SK-N-SH (cell line): ENCODE measurements at regions not wholly inside any gene's neighbourhood (a gene's known extent, or its start where the extent isn't known, plus 50 kb on each side); places are given as distances from the start of the nearest gene placed in this dataset.

Source experiments
- CTCF ChIA-PET: fragments of 300-600, 350-600 bp; formaldehyde crosslinking; extraction: SDS; loops from one replicate; lab custom pipeline; 2021; lab: Yijun Ruan, JAX
- POLR2A ChIA-PET: fragments of 350-600 bp; sonication (Branson Sonifier 250); formaldehyde crosslinking; extraction: SDS; loops from one replicate; lab custom pipeline; 2020; ENCODE audit warnings: antibody characterized with exemption, inconsistent platforms; lab: Yijun Ruan, JAX
- DNase-seq: peaks from one replicate; pipeline ENCODE4 v3.0.0; 2012
- H2AFZ ChIP-seq: fragments of 200-600 bp; sonication (generic); 2 replicates; pipeline ENCODE4 v1.8.1; 2016; ENCODE audit warnings: antibody characterized with exemption, mild to moderate bottlenecking, low read depth
- H3F3A ChIP-seq: fragments of 200-600 bp; sonication (generic); replicated peaks from 2 replicates; pipeline ENCODE3; 2016; ENCODE audit warnings: antibody characterized with exemption, mild to moderate bottlenecking; ENCODE audit not compliant: insufficient read depth
- H3K27ac ChIP-seq, 2 experiments: fragments of 200-500 bp in 1 of 2; fragments of 200-600 bp in 1 of 2; sonication (Bioruptor generic) in 1 of 2; sonication (generic), shearing (Covaris generic) in 1 of 2; 2 replicates each; pipeline versions ENCODE4 v1.5.1 to v1.6.1; 2014 to 2016; ENCODE audit warnings: low read depth in 2 of 2, inconsistent platforms in 1 of 2, low read length in 1 of 2, mild to moderate bottlenecking in 1 of 2, mixed read lengths in 1 of 2
- H3K27me3 ChIP-seq: fragments of 200-600 bp; sonication (generic), shearing (Covaris generic); 2 replicates; pipeline ENCODE4 v1.6.1; 2016; ENCODE audit warnings: mixed run types; ENCODE audit not compliant: insufficient read depth
- H3K36me3 ChIP-seq, 2 experiments: fragments of 200-500 bp in 1 of 2; fragments of 200-600 bp in 1 of 2; sonication (Bioruptor generic) in 1 of 2; sonication (generic) in 1 of 2; replicated peaks in 1 of 2; 2 replicates each; pipeline versions ENCODE3 to v1.5.1; 2014 to 2016; ENCODE audit warnings: low read length in 1 of 2, mild to moderate bottlenecking in 1 of 2; ENCODE audit not compliant: insufficient read depth in 2 of 2, control insufficient read depth in 1 of 2
- H3K4me1 ChIP-seq, 2 experiments: fragments of 200-500 bp in 1 of 2; fragments of 200-600 bp in 1 of 2; sonication (Bioruptor generic) in 1 of 2; sonication (generic), shearing (Covaris generic) in 1 of 2; 2 replicates each; pipeline versions ENCODE4 v1.5.1 to v1.6.1; 2014 to 2016; ENCODE audit warnings: low read depth in 1 of 2, low read length in 1 of 2, mixed run types in 1 of 2; ENCODE audit not compliant: insufficient read depth in 2 of 2, control insufficient read depth in 1 of 2
- H3K4me2 ChIP-seq: fragments of 200-600 bp; sonication (generic), shearing (Covaris generic); 2 replicates; pipeline ENCODE4 v1.6.1; 2017; ENCODE audit warnings: mixed run types
- H3K4me3 ChIP-seq, 2 experiments: fragments of 200-500 bp in 1 of 2; fragments of 200-600 bp in 1 of 2; sonication (Bioruptor generic) in 1 of 2; sonication (generic), shearing (Covaris generic) in 1 of 2; 2 replicates each; pipeline versions ENCODE4 v1.5.1 to v1.8.1; 2014 to 2016; ENCODE audit warnings: low read depth in 2 of 2, inconsistent platforms in 1 of 2, low read length in 1 of 2, mild to moderate bottlenecking in 1 of 2, mixed read lengths in 1 of 2, moderate library complexity in 1 of 2
- H3K79me2 ChIP-seq: fragments of 200-600 bp; sonication (generic); 2 replicates; pipeline ENCODE4 v1.8.1; 2017; ENCODE audit warnings: mild to moderate bottlenecking; ENCODE audit not compliant: insufficient read depth
- H3K9ac ChIP-seq: fragments of 200-600 bp; sonication (generic); 2 replicates; pipeline ENCODE4 v1.6.1; 2017; ENCODE audit warnings: mixed run types
- H3K9me2 ChIP-seq: fragments of 200-600 bp; sonication (generic); 2 replicates; pipeline ENCODE4 v1.6.1; 2017; ENCODE audit warnings: mixed run types
- H3K9me3 ChIP-seq: fragments of 200-600 bp; sonication (generic); 2 replicates; pipeline ENCODE4 v1.6.1; 2017; ENCODE audit warnings: mixed run types, mild to moderate bottlenecking, moderate library complexity
- H4K20me1 ChIP-seq: fragments of 200-600 bp; sonication (generic); 2 replicates; pipeline ENCODE4 v1.6.1; 2017; ENCODE audit warnings: mild to moderate bottlenecking, mixed run types; ENCODE audit not compliant: insufficient read depth
- CHD2 ChIP-seq: fragments of 150-350 bp; IDR thresholded peaks from 2 replicates; pipeline ENCODE4 v1.6.1; 2018; ENCODE audit warnings: low read length; ENCODE audit not compliant: partially characterized antibody
- CTCF ChIP-seq: fragments of 200-600 bp; sonication (generic); IDR thresholded peaks from 2 replicates; pipeline ENCODE4 v1.6.1; 2017; ENCODE audit warnings: antibody characterized with exemption, mild to moderate bottlenecking, moderate library complexity
- EP300 ChIP-seq, 2 experiments: IDR thresholded peaks; 2 replicates each; pipeline versions ENCODE4 v1.4.0 to v1.6.1; 2012; ENCODE audit warnings: borderline replicate concordance in 1 of 2, low read depth in 1 of 2, low read length in 1 of 2
- EZH2phosphoT487 ChIP-seq: fragments of 200-600 bp; sonication (generic); IDR thresholded peaks from 2 replicates; pipeline ENCODE4 v1.6.1; 2017; ENCODE audit warnings: low read depth, mixed run types, mild to moderate bottlenecking, antibody characterized with exemption, moderate library complexity, borderline replicate concordance
- FOXJ3 ChIP-seq: sonication (generic); formaldehyde crosslinking; IDR thresholded peaks from 2 replicates; pipeline ENCODE4 v1.5.1; 2020; ENCODE audit warnings: mild to moderate bottlenecking, missing genetic modification reagents
- JUND ChIP-seq: IDR thresholded peaks from 2 replicates; pipeline ENCODE4 v1.4.0; 2012
- MAX ChIP-seq: IDR thresholded peaks from 2 replicates; pipeline ENCODE4 v1.4.0; 2012; ENCODE audit warnings: low read depth
- MEF2A ChIP-seq: IDR thresholded peaks from 2 replicates; pipeline ENCODE4 v1.4.0; 2012; ENCODE audit warnings: low read depth, borderline replicate concordance
- MXI1 ChIP-seq: IDR thresholded peaks from 2 replicates; pipeline ENCODE4 v1.6.1; 2012; ENCODE audit warnings: mild to moderate bottlenecking, low read depth, low read length, improper control_type of control experiment
- NFIC ChIP-seq: IDR thresholded peaks from 2 replicates; pipeline ENCODE4 v1.4.0; 2012; ENCODE audit warnings: borderline replicate concordance
- POLR2AphosphoS5 ChIP-seq: IDR thresholded peaks from 2 replicates; pipeline ENCODE4 v1.6.1; 2012; ENCODE audit warnings: low read depth, low read length
- RAD21 ChIP-seq: IDR thresholded peaks from 2 replicates; pipeline ENCODE4 v1.6.1; 2012; ENCODE audit warnings: mild to moderate bottlenecking, low read length
- RCOR1 ChIP-seq: fragments of 150-350 bp; IDR thresholded peaks from 2 replicates; pipeline ENCODE4 v1.6.1; 2017; ENCODE audit warnings: antibody characterized with exemption, low read length
- REST ChIP-seq: IDR thresholded peaks from 2 replicates; pipeline ENCODE4 v1.6.1; 2012; ENCODE audit warnings: mild to moderate bottlenecking, low read depth, low read length, moderate library complexity
- RFX5 ChIP-seq: IDR thresholded peaks from 2 replicates; pipeline ENCODE4 v1.6.1; 2012; ENCODE audit warnings: mild to moderate bottlenecking, improper control_type of control experiment, low read length
- TAF1 ChIP-seq: IDR thresholded peaks from 2 replicates; pipeline ENCODE4 v1.6.1; 2012; ENCODE audit warnings: low read depth, mild to moderate bottlenecking, low read length, moderate library complexity, borderline replicate concordance
- TCF12 ChIP-seq: IDR thresholded peaks from 2 replicates; pipeline ENCODE4 v1.4.0; 2012
- TEAD4 ChIP-seq: IDR thresholded peaks from 2 replicates; pipeline ENCODE4 v1.4.0; 2012; ENCODE audit warnings: mild to moderate bottlenecking, borderline replicate concordance; ENCODE audit not compliant: insufficient read depth
- USF1 ChIP-seq: IDR thresholded peaks from 2 replicates; pipeline ENCODE4 v1.4.0; 2012; ENCODE audit warnings: low read depth, borderline replicate concordance
- ZBTB33 ChIP-seq: IDR thresholded peaks from 2 replicates; pipeline ENCODE4 v1.4.0; 2012; ENCODE audit warnings: low read depth, borderline replicate concordance
- whole genome bisulfite sequencing: methylation state at CpG from one replicate; pipeline ENCODE4 v1.1.6; 2017; ENCODE audit warnings: low lambda C conversion rate; 5-methylcytosine and 5-hydroxymethylcytosine counted together

- TF ChIP-seq TCF12 = no peak
- no peak for TF ChIP-seq ZBTB33
- TF ChIP-seq RCOR1 = no peak
- no peak for TF ChIP-seq CHD2
These were observed 177.6 kb upstream of the LMNTD1 start (continued) for GRCh38 chr12:25730489-25731349.

GRCh38 chr12:25733541-25733940 is 180.5 kb upstream of the LMNTD1 start:
- POLR2A ChIA-PET = no interaction called here
- H2AFZ ChIP-seq = no peak overlapping the region
- no peak for DNase-seq
- H3K4me3 ChIP-seq = no peak overlapping the region
- H4K20me1 ChIP-seq = no peaks in the 10 kb centered on the region
- no peaks in the 10 kb centered on the region for H3K27me3 ChIP-seq
- TF ChIP-seq ZBTB33 (no peak), POLR2AphosphoS5 (no peak), JUND (no peak), USF1 (no peak), RFX5 (no peak), TEAD4 (no peak), RAD21 (no peak), REST (no peak), FOXJ3 (CRISPR knock-in tag) (no peak), MAX (no peak), MXI1 (no peak), NFIC (no peak), TAF1 (no peak), EZH2phosphoT487 (no peak), CTCF (no peak), EP300 (IDR thresholded peaks at IDR 0.05; ENCODE audit: borderline replicate concordance in 1 of 2, low read depth in 1 of 2, low read length in 1 of 2) (no peak), MEF2A (no peak), TCF12 (no peak)
- TF ChIP-seq, all 33 proteins: peak for 0
- CTCF ChIA-PET = no interaction called here
- no peaks in the 10 kb centered on the region for H3K36me3 ChIP-seq
- H3K9ac ChIP-seq = no peak overlapping the region
- no peaks in the 10 kb centered on the region for H3F3A ChIP-seq
- H3K4me1 ChIP-seq = no peaks in the 10 kb centered on the region
- no peaks in the 10 kb centered on the region for H3K79me2 ChIP-seq
- H3K27ac ChIP-seq = no peak overlapping the region
- H3K9me2 ChIP-seq = no peaks in the 10 kb centered on the region
- H3K9me3 ChIP-seq = no peaks in the 10 kb centered on the region
- 100% methylated on average over 1 of the region's 1 CpG for WGBS
- H3K4me2 ChIP-seq = no peak overlapping the region
